K562 (cell line): ENCODE measurements at regions not wholly inside any gene's neighbourhood (a gene's known extent, or its start where the extent isn't known, plus 50 kb on each side); places are given as distances from the start of the nearest gene placed in this dataset.

ENCODE experiments used
- ATAC-seq: fragments of 200-7000 bp; cut with Tn5 transposase; 3 replicates; pipeline ENCODE4 v1.9.1; 2020; ENCODE audit warnings: moderate library complexity
- BruUV-seq: library from RNA; stranded (reverse); fragments of 400-500 nt; replicated peaks from 2 replicates; lab custom pipeline; 2021; lab: Mats Ljungman, UMichigan
- CTCF ChIA-PET: fragments of 300-600 bp; formaldehyde crosslinking; extraction: SDS; loops from one replicate; lab custom pipeline; 2021; ENCODE audit warnings: low intra/inter-chr PET ratio; lab: Yijun Ruan, JAX
- POLR2A ChIA-PET: fragments of 300-600, 350-650 bp; sonication (Branson Sonifier 250); formaldehyde crosslinking; extraction: SDS; loops from one replicate; lab custom pipeline; 2021; ENCODE audit warnings: antibody characterized with exemption, inconsistent platforms; lab: Yijun Ruan, JAX
- DNase-seq, 4 experiments: peaks; one replicate each; pipeline versions ENCODE4 v3.0.0 to v3.0.0-alpha.2; 2011 to 2018; ENCODE audit warnings: low spot score in 3 of 4, mixed read lengths in 3 of 4; ENCODE audit errors: extremely low read depth in 1 of 4
- FAIRE-seq: peaks from 2 replicates; lab custom pipeline; 2011; peaks lifted over from hg19 to GRCh38; lab: Jason Lieb, UNC
- H2AFZ ChIP-seq: 2 replicates; pipeline ENCODE4 v1.6.0; 2011; ENCODE audit warnings: low read depth, low read length, control low read depth, inconsistent platforms
- H3K27ac ChIP-seq: fragments of 200-600 bp; 3 replicates; pipeline ENCODE4 v1.8.0; 2011; ENCODE audit warnings: low read depth, mild to moderate bottlenecking, control low read depth, inconsistent platforms, low read length, moderate library complexity, mixed read lengths; ENCODE audit errors: extremely low read depth
- H3K27me3 ChIP-seq, 2 experiments: fragments of 300-600 bp in 1 of 2; 2 replicates in 1 of 2; 3 replicates in 1 of 2; pipeline versions ENCODE4 v1.6.0 to v1.8.0; 2011; ENCODE audit warnings: inconsistent platforms in 2 of 2, low read length in 2 of 2, mild to moderate bottlenecking in 1 of 2, mixed read lengths in 1 of 2, moderate library complexity in 1 of 2; ENCODE audit not compliant: control insufficient read depth in 2 of 2, insufficient read depth in 2 of 2
- H3K36me3 ChIP-seq: fragments of 300-600 bp; 3 replicates; pipeline ENCODE4 v1.8.0; 2011; ENCODE audit warnings: mild to moderate bottlenecking, low read length, inconsistent platforms; ENCODE audit not compliant: control insufficient read depth, insufficient read depth
- H3K4me1 ChIP-seq, 2 experiments: fragments of 200-600 bp in 1 of 2; replicated peaks in 1 of 2; 2 replicates in 1 of 2; 3 replicates in 1 of 2; pipeline versions ENCODE4 v1.5.1 to v1.8.0; 2011; ENCODE audit warnings: inconsistent platforms in 2 of 2, low read length in 2 of 2, mild to moderate bottlenecking in 1 of 2, mixed read lengths in 1 of 2, moderate library complexity in 1 of 2; ENCODE audit not compliant: control insufficient read depth in 2 of 2, insufficient read depth in 2 of 2
- H3K4me2 ChIP-seq: 2 replicates; pipeline ENCODE4 v1.6.1; 2011; ENCODE audit warnings: low read length, control low read depth, inconsistent platforms, mixed read lengths; ENCODE audit not compliant: insufficient read depth
- H3K4me3 ChIP-seq: fragments of 200-600 bp; sonication (generic), shearing (Covaris generic); 2 replicates; pipeline ENCODE4 v1.5.1; 2016; ENCODE audit warnings: control low read depth, inconsistent platforms
- H3K79me2 ChIP-seq: fragments of 200-600 bp; 3 replicates; pipeline ENCODE4 v1.8.0; 2011; ENCODE audit warnings: low read length, inconsistent platforms; ENCODE audit not compliant: control insufficient read depth, insufficient read depth
- H3K9ac ChIP-seq, 2 experiments: 2 replicates each; pipeline versions ENCODE4 v1.6.0 to v1.6.1; 2011; ENCODE audit warnings: low read depth in 2 of 2, low read length in 2 of 2, control low read depth in 1 of 2, inconsistent platforms in 1 of 2, mild to moderate bottlenecking in 1 of 2, mixed read lengths in 1 of 2; ENCODE audit not compliant: insufficient read depth in 1 of 2
- H3K9me1 ChIP-seq: one replicate; pipeline ENCODE4 v1.6.0; 2011; ENCODE audit warnings: inconsistent platforms, mild to moderate bottlenecking, low read length, moderate library complexity; ENCODE audit not compliant: control insufficient read depth, insufficient read depth
- H3K9me3 ChIP-seq: replicated peaks from 2 replicates; pipeline ENCODE4 v1.5.1; 2011; ENCODE audit warnings: low read depth, low read length, inconsistent platforms; ENCODE audit not compliant: control insufficient read depth, insufficient read depth
- H4K20me1 ChIP-seq: replicated peaks from 2 replicates; pipeline ENCODE4 v1.6.1; 2011; ENCODE audit warnings: low read length, inconsistent platforms, mixed read lengths; ENCODE audit not compliant: control insufficient read depth, insufficient read depth
- ARNT ChIP-seq, 2 experiments: fragments of 450-650 bp; IDR thresholded peaks; 2 replicates each; pipeline ENCODE4 v1.6.1; 2016; ENCODE audit warnings: mild to moderate bottlenecking in 1 of 2
- SREBF2 ChIP-seq: sonication (generic); formaldehyde crosslinking; IDR thresholded peaks from 2 replicates; pipeline ENCODE4 v1.4.0; 2020; ENCODE audit warnings: mild to moderate bottlenecking, missing genetic modification reagents
- THRAP3 ChIP-seq: fragments of 450-650 bp; IDR thresholded peaks from 2 replicates; pipeline ENCODE4 v1.6.1; 2016; ENCODE audit warnings: mild to moderate bottlenecking, inconsistent platforms, borderline replicate concordance
- XRCC4 ChIP-seq: IDR thresholded peaks from one replicate; pipeline ENCODE4 v1.6.1; 2011; ENCODE audit not compliant: insufficient read depth, insufficient read length; ENCODE audit errors: extremely low read depth
- ZNF143 ChIP-seq: sonication (generic); formaldehyde crosslinking; IDR thresholded peaks from 2 replicates; pipeline ENCODE4 v1.9.0; 2022; ENCODE audit warnings: mild to moderate bottlenecking, missing genetic modification reagents
- ZNF184 ChIP-seq: sonication (generic); formaldehyde crosslinking; IDR thresholded peaks from 2 replicates; pipeline ENCODE4 v1.5.0; 2020; ENCODE audit warnings: missing genetic modification reagents
- in situ Hi-C: fragments of 300-500 bp; cut with MboI; formaldehyde crosslinking; loops from 4 replicates; pipeline ENCODE4 v1.15.0; 2018; ENCODE audit warnings: inconsistent platforms, mixed read lengths
- intact Hi-C: fragments of 100-400 bp; cut with micrococcal nuclease; formaldehyde crosslinking; loops from 2 replicates; pipeline ENCODE4 v1.14.2; 2022
- TF ChIP-seq, protein P1 (sequence below): sonication (generic); formaldehyde crosslinking; IDR thresholded peaks from 2 replicates; pipeline ENCODE4 v1.8.0; 2022; ENCODE audit warnings: mild to moderate bottlenecking, missing genetic modification reagents, borderline replicate concordance

DNA sequence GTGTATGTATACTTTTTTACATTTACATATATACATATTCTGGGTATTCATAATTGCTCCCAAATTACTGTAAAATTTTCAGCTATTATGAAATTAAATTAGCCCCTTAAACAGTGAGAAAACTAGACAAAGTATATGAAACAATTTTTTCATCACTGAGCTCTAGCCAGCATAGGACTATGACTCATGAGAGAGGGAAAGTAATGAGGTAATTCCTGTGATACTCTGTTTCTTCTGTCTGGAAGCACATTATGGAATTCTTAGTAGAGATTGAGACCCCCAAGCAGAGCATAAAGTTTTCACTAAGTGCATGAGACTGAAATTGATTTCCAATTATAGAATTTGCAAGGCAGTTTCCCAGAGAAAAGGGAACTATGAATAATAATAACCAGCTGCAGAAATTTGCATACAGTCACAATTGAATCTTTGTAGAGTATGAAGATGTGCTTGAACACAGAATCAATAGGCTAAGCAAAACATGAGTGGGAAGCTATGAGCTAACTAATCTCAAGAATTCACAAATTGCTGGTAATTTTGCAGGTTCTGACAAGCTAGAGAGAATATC lies 779.3 kb downstream of the ARAP2 start:
- Histone ChIP-seq H3K27me3 (no peaks in the 10 kb centered on the region), H3K36me3 (no peaks in the 10 kb centered on the region), H3K9ac (no peak overlapping the region), H3K27ac (no peak overlapping the region), H3K4me1 (no peaks in the 10 kb centered on the region), H3K4me3 (no peak overlapping the region), H3K79me2 (no peaks in the 10 kb centered on the region), H3K4me2 (no peak overlapping the region), H3K9me1 (no peaks in the 10 kb centered on the region), H2AFZ (no peak overlapping the region)
- DNase-seq (no peak), ATAC-seq (no peak)
- no TSS peak for BruUV-seq
- ChIA-PET POLR2A (no interaction called here), CTCF (interaction anchor here (0.6 kb wide), 1 partner anchor 80 kb away, joined by 4 read pairs; no protein-coding TSS in a partner anchor)
- intact Hi-C loops = no loop called here
- TF ChIP-seq THRAP3 = no peak
- no peak for TF ChIP-seq SREBF2 (CRISPR knock-in tag)
- TF ChIP-seq, protein P1, sequence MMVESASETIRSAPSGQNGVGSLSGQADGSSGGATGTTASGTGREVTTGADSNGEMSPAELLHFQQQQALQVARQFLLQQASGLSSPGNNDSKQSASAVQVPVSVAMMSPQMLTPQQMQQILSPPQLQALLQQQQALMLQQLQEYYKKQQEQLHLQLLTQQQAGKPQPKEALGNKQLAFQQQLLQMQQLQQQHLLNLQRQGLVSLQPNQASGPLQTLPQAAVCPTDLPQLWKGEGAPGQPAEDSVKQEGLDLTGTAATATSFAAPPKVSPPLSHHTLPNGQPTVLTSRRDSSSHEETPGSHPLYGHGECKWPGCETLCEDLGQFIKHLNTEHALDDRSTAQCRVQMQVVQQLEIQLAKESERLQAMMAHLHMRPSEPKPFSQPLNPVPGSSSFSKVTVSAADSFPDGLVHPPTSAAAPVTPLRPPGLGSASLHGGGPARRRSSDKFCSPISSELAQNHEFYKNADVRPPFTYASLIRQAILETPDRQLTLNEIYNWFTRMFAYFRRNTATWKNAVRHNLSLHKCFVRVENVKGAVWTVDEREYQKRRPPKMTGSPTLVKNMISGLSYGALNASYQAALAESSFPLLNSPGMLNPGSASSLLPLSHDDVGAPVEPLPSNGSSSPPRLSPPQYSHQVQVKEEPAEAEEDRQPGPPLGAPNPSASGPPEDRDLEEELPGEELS = no peak
- TF ChIP-seq ZNF184 (CRISPR knock-in tag) = no peak
- TF ChIP-seq XRCC4 = no peak
- no peak for TF ChIP-seq ZNF143 (CRISPR knock-in tag)
- TF ChIP-seq ARNT (IDR thresholded peaks at IDR 0.05) = no peak
- TF ChIP-seq, all 486 proteins: peak for 0
- no peaks in the 10 kb centered on the region for H3K9me3 ChIP-seq
- no peak for FAIRE-seq
- in situ Hi-C loops = no loop called here
- no peaks in the 10 kb centered on the region for H4K20me1 ChIP-seq
